ENCODE measurements at regions not wholly inside any gene's neighbourhood (a gene's known extent, or its start where the extent isn't known, plus 50 kb on each side); places are given as distances from the start of the nearest gene placed in this dataset.

DNA sequence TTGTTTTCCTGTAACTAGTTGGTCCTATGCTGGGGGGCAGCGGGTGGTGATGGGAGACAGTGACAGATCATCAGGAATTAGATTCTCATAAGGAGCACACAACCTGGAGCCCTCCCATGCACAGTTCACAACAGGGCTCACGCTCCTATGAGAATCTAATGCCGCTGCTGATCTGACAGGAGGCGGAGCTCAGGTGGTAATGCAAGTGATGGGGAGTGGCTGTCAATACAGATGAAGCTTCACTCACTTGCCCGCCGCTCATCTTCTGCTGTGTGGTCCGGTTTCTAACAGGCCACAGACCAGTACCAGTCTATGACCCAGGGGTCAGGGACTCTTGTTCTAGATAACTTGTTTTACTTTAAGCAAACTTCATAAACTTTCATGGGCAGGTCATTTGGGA is 205.3 kb upstream of the SLC14A2 start:
- H3K36me3 ChIP-seq: no peaks in the 10 kb centered on the region
- TF ChIP-seq, protein P1, sequence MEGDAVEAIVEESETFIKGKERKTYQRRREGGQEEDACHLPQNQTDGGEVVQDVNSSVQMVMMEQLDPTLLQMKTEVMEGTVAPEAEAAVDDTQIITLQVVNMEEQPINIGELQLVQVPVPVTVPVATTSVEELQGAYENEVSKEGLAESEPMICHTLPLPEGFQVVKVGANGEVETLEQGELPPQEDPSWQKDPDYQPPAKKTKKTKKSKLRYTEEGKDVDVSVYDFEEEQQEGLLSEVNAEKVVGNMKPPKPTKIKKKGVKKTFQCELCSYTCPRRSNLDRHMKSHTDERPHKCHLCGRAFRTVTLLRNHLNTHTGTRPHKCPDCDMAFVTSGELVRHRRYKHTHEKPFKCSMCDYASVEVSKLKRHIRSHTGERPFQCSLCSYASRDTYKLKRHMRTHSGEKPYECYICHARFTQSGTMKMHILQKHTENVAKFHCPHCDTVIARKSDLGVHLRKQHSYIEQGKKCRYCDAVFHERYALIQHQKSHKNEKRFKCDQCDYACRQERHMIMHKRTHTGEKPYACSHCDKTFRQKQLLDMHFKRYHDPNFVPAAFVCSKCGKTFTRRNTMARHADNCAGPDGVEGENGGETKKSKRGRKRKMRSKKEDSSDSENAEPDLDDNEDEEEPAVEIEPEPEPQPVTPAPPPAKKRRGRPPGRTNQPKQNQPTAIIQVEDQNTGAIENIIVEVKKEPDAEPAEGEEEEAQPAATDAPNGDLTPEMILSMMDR (IDR thresholded peaks at IDR 0.05): no peak
- no peaks in the 10 kb centered on the region for H3K4me1 ChIP-seq (ENCODE audit: control insufficient read depth in 1 of 2, insufficient read depth in 1 of 2, low read depth in 1 of 2, low read length in 1 of 2)
- no peaks in the 10 kb centered on the region for H3K9me3 ChIP-seq
- H3K27ac ChIP-seq: no peak overlapping the region
- no peak overlapping the region for H3K4me3 ChIP-seq (ENCODE audit: low read depth in 1 of 2, low read length in 1 of 2)
- no peaks in the 10 kb centered on the region for H3K27me3 ChIP-seq

DNA sequence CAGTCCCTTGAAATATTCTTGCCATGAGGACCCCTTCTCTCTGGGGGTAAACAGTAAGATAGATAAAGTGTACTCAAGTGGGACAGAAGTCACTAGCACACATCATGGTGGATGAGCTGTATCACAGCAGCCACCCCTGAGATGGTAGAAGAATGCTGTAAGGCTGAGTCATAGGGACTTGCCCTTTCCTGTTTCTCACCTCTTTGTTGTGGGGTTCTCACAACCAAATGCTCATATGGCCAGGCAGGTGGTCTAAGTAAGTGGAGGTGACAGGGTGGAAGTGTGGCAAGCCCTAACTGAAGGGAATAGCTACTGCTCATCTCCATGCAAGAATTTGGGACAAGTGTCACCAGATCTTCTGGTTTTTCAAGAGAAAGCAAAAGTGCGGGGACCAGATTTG is 202.7 kb upstream of the SLC14A2 start:
- Histone ChIP-seq H3K9me3 (no peaks in the 10 kb centered on the region), H3K4me1 (ENCODE audit: control insufficient read depth in 1 of 2, insufficient read depth in 1 of 2, low read depth in 1 of 2, low read length in 1 of 2) (no peaks in the 10 kb centered on the region), H3K4me3 (ENCODE audit: low read depth in 1 of 2, low read length in 1 of 2) (no peak overlapping the region), H3K27ac (no peak overlapping the region), H3K36me3 (no peaks in the 10 kb centered on the region), H3K27me3 (no peaks in the 10 kb centered on the region)
- TF ChIP-seq, protein P1 (IDR thresholded peaks at IDR 0.05): no peak

DNA sequence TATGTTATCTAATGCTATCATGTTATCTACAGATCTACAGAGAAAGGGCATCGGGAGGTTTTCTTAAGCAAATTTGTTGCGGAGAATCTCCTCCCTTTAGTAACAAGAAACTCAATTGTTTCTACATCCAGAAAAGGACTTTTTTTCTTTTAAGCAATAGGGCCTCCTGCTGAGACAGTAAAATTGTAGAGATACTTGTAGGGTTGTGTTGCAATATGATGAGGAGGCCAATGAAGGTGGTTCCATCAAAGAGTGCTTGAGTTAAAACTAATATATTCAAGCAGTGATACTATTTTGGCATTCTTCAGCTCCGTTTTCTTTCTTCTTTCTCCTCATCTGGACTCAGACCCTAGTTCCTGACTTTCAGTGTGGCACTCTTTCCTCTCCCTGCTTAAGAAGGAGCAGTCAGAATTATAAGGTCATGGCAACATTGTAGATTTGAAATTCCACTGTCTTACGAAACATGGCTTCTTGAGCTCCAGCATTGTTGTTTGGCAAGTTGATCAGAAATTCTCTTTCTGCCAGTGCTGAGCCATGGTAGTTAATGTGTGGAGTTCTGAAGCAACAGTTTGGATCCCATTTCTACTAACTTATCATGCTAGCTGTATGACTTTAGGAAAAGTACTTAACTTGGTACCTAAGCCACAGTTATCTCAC is 202.0 kb upstream of the SLC14A2 start:
- Histone ChIP-seq H3K27ac (no peak overlapping the region), H3K4me3 (ENCODE audit: low read depth in 1 of 2, low read length in 1 of 2) (no peak overlapping the region), H3K4me1 (ENCODE audit: control insufficient read depth in 1 of 2, insufficient read depth in 1 of 2, low read depth in 1 of 2, low read length in 1 of 2) (no peaks in the 10 kb centered on the region), H3K36me3 (no peaks in the 10 kb centered on the region), H3K27me3 (no peaks in the 10 kb centered on the region), H3K9me3 (no peaks in the 10 kb centered on the region)
- TF ChIP-seq, protein P1 (IDR thresholded peaks at IDR 0.05): no peak

DNA sequence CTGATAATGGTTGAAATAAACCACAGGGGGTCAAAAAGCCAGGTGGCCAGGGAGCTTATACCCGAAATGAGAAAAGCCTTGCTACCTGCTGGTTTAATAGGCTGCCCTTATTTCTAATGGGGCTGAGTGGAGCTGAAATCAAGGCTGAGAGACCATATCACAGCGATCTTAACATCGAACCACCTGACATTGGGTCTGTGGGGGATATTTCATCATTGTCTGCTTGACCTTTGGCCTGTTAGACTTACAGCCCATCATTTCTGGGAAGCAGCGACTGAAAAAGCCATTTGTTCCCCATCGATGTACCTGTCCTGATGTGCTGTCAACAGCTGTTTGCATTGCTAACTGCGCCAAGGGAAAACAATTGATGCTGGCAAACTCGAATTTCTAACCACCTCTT is 199.7 kb upstream of the SLC14A2 start:
- Histone ChIP-seq H3K4me3 (ENCODE audit: low read depth in 1 of 2, low read length in 1 of 2) (no peak overlapping the region), H3K9me3 (no peaks in the 10 kb centered on the region), H3K4me1 (ENCODE audit: control insufficient read depth in 1 of 2, insufficient read depth in 1 of 2, low read depth in 1 of 2, low read length in 1 of 2) (no peaks in the 10 kb centered on the region), H3K27ac (no peak overlapping the region), H3K27me3 (no peaks in the 10 kb centered on the region), H3K36me3 (no peaks in the 10 kb centered on the region)
- TF ChIP-seq, protein P1 (IDR thresholded peaks at IDR 0.05): no peak

DNA sequence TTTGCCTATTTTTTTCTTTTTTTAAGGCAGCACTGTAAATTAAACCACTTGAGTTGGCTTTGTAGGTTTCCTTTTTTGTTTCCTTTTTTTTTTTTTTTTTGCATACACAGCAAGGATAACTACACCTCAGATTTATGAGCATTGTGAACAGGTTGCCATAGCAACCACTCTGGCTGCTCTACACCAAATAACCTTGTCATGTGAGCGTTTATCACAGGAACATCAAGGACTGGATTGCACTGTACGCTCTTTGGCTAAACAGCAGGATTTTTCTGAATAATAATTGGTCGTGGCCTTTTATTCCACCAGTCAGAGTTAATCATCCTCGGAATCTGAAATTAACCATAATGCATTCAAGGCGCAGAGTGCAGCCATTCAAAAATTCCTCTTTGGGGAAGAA is 199.1 kb upstream of the SLC14A2 start:
- H3K36me3 ChIP-seq: no peaks in the 10 kb centered on the region
- H3K4me1 ChIP-seq (ENCODE audit: control insufficient read depth in 1 of 2, insufficient read depth in 1 of 2, low read depth in 1 of 2, low read length in 1 of 2): no peaks in the 10 kb centered on the region
- no peak overlapping the region for H3K4me3 ChIP-seq (ENCODE audit: low read depth in 1 of 2, low read length in 1 of 2)
- no peaks in the 10 kb centered on the region for H3K9me3 ChIP-seq
- TF ChIP-seq, protein P1 (IDR thresholded peaks at IDR 0.05): no peak
- no peak overlapping the region for H3K27ac ChIP-seq
- H3K27me3 ChIP-seq: no peaks in the 10 kb centered on the region

Data from neutrophil (primary cell).